Hepatic stellate cell (primary cell): ENCODE measurements at regions not wholly inside any gene's neighbourhood (a gene's known extent, or its start where the extent isn't known, plus 50 kb on each side); places are given as distances from the start of the nearest gene placed in this dataset.

Experiments
- DNase-seq: peaks from one replicate; pipeline ENCODE4 v3.0.0; 2011; ENCODE audit warnings: low spot score

DNA sequence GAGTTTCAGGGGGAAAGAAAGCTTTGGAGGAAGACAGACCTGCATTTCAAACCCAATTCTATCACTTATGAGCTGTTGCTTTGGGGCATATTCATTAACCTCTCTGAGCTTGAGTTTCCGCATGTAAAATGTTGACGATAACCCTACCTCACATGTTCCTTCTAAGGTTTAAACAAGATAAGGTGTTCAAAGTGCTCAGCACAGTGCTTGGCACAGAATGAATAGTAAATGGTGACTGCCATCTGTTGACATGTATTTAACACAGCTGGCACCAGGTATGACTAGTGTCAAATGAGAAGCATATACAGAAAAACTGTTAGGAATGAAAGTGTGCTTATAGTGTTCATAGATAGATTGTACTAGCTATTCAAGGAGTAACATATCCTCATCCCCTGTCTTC lies 155.5 kb downstream of the PTGER3 start:
- DNase-seq: no peak

DNA sequence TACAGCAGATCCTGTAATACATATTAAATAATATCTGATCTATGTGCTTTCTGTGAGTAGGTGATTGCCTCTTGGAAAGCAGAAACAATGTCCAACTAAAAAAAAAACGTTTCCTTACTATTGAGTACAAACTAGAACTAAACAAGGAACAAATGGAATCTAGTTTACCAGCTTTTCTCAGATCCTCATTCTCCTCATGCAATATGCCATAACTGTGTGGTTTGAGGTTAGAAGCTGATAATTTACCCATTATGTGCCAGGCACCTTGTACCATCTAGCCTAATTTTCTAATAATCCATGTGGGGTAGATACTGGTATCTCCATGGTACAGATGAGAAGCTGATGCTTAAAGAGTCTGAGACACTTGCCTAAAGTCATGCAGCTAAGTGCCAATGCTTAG lies 154.7 kb downstream of the PTGER3 start:
- no peak for DNase-seq

DNA sequence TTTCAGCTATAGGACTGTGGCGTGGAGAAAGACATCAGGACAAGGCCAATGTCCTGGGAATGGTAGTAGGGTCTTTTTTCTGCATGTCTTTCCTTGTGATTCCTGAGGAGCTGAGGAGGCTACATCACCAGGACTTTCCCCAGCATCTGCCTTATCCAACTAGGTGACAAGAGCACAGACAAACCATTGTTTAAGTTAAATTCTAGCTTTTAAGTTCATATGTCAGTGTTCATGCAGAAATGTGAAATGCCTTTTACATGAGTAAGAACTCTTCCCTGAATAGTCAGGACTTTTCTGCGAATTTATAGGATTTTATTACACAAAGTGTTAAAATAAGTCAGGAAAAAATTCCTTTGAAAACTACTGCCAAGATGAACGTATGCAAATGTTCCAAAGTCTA lies 154.2 kb downstream of the PTGER3 start:
- DNase-seq: no peak

DNA sequence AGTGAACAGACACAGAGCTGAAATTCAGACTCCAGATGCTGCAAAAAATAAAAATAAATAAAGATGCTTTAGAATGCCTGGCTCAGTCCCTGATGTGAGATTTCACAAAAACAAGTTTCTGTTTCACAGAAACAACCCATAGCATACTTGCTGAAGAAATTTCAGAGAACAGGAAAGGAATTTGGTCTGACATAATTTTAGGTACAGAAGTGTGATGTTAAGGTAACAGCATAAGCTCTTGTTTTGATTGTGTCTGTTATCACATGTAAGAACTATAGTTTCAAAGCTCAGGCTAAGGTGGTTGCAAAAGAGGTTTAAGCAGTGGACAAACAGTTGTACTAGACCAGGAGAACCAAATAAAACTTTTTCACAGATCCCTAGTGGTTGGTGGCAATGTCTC lies 152.1 kb downstream of the PTGER3 start:
- no peak for DNase-seq

DNA sequence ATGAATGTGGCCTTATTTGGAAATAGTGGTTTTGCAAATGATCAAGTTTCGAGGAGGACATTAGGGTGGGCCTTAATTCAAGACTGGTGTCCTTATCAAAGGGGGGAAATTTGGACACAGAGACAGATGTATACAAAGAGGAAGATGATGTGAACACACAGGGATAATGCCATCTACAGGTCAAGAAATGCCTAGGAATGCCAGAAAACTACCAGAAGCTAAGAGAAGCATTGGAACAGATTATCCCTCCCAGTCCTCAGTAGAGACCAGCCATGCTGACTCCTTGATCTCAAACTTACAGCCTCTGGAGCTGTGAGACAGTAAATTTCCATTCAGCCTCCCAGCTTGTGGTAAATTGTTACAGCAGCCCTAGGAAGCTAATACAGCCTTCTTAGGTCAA lies 151.4 kb downstream of the PTGER3 start:
- no peak for DNase-seq

DNA sequence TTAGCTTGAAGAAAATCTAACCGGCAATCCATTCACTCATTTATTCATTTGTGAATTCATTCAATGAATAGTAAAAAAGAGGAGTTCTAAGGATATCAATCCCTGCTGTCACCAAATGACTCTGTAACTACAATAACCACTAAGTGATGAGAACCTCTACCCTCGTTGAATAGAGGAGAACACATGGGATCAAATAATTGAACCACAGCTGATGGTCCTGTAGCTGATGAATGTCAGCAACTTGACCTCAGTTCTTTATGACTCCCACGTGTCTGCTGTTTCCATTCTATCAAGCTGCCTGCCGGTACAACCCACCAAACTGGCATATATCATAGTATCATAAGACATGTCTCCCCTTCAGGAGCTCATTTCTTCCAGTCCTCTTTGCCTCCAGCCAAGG lies 150.3 kb downstream of the PTGER3 start:
- no peak for DNase-seq

DNA sequence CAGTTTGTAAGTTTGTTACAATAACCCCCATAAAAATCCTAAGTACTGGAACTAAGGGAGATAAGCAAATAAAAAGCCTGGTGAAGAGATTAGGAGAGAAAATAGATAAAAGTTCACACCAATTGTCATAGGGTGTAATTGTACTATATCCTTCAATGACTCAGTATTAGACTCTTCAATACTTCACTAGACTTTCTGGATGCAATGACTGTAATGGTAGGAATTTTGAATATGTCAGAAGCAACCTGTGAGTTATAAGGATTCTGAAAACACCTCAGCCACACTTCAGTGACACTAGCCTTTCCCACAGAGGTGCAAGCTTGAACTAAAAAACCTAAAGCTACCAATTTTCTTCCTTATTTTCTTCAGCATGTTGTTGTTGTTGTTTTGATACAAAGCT lies 147.9 kb downstream of the PTGER3 start:
- DNase-seq: no peak

DNA sequence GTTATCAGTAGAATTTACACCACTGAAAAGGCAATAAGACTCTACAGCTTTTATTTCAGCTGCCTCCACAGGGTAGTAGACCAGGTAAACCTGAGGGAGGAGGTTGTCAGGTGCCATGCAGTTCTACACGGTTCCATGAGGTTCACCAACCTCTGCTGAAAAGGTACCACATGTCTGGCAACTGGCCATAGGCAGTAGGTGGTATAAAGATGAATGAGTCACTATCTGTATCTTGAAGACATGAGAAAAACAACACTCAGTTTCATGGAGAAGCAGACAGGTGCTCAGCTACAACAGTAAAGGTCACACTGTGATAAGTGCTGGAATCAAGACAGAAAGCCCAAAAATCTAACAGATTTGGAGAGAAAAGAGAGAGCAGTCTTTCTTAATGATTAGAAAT lies 145.4 kb downstream of the PTGER3 start:
- DNase-seq: no peak

DNA sequence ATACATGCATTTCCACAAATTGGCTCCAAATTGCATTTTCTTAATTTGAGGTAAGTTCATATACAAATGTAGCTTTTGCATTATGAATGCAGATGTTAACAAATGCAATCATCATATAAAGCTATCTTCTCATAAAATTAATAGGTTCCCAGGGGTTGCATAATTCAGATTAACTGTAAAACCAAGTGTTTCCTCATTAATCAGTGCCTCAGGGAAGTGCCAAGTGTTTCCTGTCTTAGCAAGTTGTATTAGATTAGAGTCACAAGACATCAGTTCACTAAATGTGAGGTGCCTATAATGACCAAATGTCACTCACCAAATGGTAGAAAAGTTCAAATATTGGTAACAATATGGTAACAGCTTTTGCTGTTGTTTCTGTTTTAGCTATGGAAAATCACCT lies 140.8 kb downstream of the PTGER3 start:
- no peak for DNase-seq

DNA sequence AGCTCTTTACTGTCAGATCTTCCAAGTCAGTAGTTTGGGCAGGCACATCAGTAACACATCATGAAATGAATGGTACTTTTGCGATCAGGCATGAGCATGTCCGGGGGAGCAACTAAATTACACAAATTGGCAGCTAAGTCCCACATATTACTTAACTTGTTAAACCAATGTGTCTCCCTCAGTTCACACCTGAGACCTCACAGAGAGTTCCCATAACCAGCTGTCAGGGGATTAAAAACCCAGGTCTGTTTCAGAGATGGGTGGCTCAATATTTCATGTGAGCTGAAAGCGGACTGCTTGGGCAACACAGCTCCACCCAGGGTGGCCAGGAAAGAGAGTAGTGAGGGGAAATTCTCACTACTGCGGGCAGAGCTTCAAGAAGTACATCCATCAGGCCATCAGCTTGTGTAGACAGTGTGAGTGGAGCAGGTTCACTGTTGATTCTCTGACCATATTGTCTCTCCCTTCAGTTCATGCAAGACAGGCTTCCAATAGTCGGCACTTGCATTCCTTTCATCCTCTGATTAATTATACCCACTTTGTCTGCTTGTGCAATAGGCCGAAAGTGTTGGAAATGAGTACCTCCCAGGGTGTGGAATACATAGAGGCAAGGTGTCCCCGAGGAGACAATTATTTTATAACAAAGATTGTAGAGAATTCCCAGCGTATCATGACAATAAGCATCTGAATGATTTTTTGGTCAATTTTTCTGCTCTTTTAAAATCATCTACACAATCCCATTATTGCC lies 139.9 kb downstream of the PTGER3 start:
- DNase-seq: no peak

DNA sequence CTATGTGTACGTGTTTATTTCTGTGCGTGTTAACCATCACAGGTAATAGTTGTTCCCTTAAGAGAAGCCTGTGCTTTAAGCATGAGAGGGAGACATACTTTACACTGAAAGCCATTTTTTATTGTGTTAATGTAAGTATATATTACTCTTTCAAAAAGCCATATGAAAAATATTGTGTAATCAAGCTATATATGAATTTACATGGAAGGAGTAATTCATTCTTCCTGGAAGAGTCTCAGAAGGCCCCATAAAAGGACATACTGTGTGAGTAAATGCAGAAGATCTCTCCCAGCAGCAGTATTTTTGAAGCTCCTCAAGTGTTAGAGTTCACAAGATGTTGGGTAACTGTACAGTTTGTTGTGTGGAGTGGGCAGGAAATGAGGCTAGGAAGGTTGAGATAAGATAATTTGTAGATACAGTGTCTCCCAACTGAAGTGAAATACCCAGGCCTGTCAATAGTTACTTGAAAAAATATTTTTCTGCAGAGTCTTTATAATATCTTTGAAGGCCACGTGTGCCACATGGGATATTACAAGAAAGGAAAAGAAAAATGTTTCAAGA lies 138.3 kb downstream of the PTGER3 start:
- no peak for DNase-seq

DNA sequence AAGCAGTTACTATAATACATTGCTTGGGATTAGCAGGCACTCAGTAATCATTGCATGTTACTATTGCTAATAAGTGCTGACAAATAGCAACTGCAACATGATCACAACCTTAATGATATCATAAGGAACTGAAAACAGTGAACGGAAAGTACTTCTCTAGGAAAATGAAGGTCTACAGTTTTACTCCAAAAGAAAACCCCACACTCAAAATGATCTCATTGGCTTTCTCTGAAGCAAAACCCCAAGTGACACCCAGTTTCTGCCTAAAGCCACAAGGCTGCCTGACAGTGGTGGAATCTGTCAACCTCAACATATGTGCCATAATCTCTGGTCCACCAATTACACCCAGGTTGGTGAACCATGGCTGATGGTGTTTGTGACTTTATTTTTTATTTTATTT lies 137.6 kb downstream of the PTGER3 start:
- no peak for DNase-seq

DNA sequence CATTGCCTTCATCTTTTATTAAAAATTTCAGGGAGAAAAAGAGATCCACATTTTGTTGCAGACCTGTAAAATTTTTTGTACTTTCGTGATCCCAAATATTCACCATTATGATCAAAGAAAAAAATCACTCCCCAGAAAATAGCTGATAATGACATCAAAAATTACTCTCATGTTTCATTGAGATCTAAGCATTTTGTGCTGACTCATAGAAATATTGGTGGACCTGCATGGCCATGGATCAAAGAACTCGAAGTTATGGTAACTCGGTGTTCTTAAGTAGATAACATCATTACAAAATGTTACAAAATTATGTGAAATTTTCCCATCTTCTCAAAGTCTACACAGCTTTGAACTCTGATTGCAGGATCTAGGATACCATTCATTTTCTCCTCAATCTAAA lies 135.8 kb downstream of the PTGER3 start:
- DNase-seq: no peak

DNA sequence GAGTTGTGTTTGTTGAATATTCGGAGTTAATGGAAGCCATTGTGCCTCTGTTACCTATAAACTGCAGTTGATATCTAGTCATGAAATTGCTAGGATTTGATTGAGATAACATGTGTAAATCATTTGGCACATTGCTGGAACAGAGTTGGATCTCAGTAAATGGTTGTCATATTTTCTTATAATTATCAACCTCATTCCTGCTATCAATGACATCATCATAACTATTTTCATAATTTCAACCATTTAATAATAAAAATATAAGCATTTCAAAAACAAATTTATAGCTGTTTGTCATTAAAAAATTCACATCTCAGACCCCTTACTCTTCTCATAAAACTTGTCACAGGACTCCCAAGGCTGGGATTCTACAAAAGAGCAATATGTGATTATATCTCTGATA lies 133.4 kb downstream of the PTGER3 start:
- DNase-seq: no peak

DNA sequence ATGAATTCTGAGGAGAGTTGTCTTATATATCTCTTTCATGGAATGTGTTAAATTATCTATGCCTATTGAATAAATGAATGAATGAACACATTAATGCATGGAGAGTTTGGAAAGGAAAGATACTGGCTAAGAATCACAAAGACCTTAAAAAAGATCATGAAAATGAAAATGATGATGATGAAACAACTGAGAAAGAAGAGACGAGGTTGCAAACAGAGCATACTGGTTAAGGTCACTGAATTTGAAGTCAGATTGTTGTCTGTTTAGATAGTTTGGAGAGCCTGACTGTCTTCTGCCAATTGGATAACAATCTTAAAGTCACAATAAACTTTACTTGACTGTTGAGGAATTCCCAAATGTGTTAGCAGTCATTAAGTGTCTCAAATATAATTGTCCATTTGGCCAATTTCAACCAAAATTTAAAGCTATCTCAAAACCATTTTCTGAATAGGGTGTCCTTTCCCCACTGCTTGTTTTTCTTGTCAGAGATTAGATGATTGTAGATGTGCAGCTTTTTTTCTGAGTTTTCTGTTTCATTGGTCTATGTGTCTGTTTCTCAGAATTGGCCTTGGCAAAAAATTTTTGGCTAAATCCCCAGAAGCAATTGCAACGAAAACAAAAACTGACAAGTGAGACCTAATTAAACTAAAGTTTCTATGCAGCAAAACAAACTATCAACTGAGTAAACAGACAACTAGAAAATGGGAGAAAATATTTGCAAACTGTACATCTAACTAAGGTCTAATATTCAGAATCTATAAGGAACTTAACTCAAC lies 132.2 kb downstream of the PTGER3 start:
- no peak for DNase-seq

DNA sequence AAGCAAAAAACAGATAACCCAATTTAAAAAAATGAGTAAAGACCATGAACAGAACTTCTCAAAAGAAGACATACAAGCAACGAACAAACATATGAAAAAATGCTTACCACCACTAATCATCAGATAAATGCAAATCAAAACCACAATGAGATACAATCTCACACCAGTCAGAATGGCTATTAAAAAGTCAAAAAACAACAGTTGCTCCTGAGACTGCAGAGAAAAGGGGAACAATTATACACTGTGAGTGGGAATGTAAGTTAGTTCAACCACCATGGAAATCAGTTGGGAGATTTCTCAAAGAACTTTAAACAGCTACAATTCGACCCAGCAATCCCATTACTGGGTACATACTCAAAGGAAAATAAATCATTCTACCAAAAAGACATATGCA lies 131.6 kb downstream of the PTGER3 start:
- DNase-seq: no peak

DNA sequence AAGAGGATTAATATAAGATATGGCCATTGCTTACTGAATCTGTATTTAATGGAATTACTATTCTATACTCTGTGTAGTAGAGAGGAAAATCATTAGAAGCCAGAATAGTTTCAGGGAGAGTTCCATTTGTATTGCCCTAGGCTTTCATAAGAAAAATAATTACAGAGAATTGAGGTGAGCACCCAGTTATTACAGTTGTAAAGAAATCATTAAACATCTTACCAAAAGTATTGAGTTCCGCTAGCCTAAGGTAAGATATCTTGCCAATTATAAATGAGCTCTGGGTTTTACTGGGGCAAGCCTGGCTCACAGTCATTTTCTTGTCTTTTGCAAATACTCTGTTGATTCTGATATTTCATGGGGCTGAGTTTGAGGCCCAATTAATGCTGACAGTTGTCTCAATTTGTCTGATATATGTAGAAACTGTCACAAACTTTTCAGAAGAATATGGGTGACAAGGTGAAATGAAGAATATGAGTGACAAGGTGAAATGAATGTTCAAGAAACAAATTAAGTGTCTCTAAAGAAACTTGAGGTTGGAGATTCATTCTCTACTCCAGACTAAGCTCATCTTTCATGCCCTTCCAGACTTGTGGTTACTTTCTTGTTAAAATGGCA lies 127.8 kb downstream of the PTGER3 start:
- DNase-seq: no peak
